Keratinocyte (primary cell): ENCODE measurements at regions not wholly inside any gene's neighbourhood (a gene's known extent, or its start where the extent isn't known, plus 50 kb on each side); places are given as distances from the start of the nearest gene placed in this dataset.

ENCODE experiments used
- DNase-seq: peaks from one replicate; pipeline ENCODE4 v3.0.0-alpha.2; 2011; ENCODE audit warnings: low read depth, missing footprints, low spot score
- FAIRE-seq: peaks from 2 replicates; lab custom pipeline; 2011; peaks lifted over from hg19 to GRCh38; lab: Jason Lieb, UNC
- H2AFZ ChIP-seq: 2 replicates; pipeline ENCODE4 v1.6.0; 2012; ENCODE audit warnings: low read length, control low read depth, inconsistent platforms; ENCODE audit not compliant: control insufficient read depth
- H3K27ac ChIP-seq: 2 replicates; pipeline ENCODE4 v1.5.1; 2011; ENCODE audit warnings: low read length; ENCODE audit not compliant: control insufficient read depth, insufficient read depth
- H3K27me3 ChIP-seq: 3 replicates; pipeline ENCODE4 v1.6.0; 2011; ENCODE audit warnings: low read length; ENCODE audit not compliant: control insufficient read depth, insufficient read depth; ENCODE audit errors: extremely low read depth
- H3K36me3 ChIP-seq, 2 experiments: 2 replicates in 1 of 2; 3 replicates in 1 of 2; pipeline ENCODE4 v1.5.1; 2011; ENCODE audit warnings: low read length in 2 of 2, mild to moderate bottlenecking in 1 of 2; ENCODE audit not compliant: control insufficient read depth in 2 of 2, insufficient read depth in 2 of 2; ENCODE audit errors: extremely low read depth in 1 of 2
- H3K4me1 ChIP-seq: 3 replicates; pipeline ENCODE4 v1.5.1; 2011; ENCODE audit warnings: low read length; ENCODE audit not compliant: control insufficient read depth, insufficient read depth; ENCODE audit errors: extremely low read depth
- H3K4me2 ChIP-seq: 3 replicates; pipeline ENCODE4 v1.6.0; 2011; ENCODE audit warnings: low read depth, low read length; ENCODE audit not compliant: control insufficient read depth, insufficient read depth; ENCODE audit errors: extremely low read depth
- H3K4me3 ChIP-seq, 3 experiments: fragments of 200-600 bp in 1 of 3; sonication (generic) in 1 of 3; 2 replicates in 2 of 3; 3 replicates in 1 of 3; pipeline ENCODE4 v1.5.1; 2011 to 2016; ENCODE audit warnings: low read length in 3 of 3, mild to moderate bottlenecking in 3 of 3, control low read depth in 2 of 3, inconsistent platforms in 1 of 3, low read depth in 1 of 3, mixed read lengths in 1 of 3, mixed run types in 1 of 3, moderate library complexity in 1 of 3; ENCODE audit not compliant: control insufficient read depth in 2 of 3, insufficient read depth in 2 of 3; ENCODE audit errors: extremely low read depth in 1 of 3
- H3K79me2 ChIP-seq: 2 replicates; pipeline ENCODE4 v1.6.0; 2012; ENCODE audit warnings: low read length; ENCODE audit not compliant: control insufficient read depth, insufficient read depth
- H3K9ac ChIP-seq: 3 replicates; pipeline ENCODE4 v1.6.0; 2011; ENCODE audit warnings: low read length; ENCODE audit not compliant: control insufficient read depth, insufficient read depth; ENCODE audit errors: extremely low read depth
- H3K9me1 ChIP-seq: 3 replicates; pipeline ENCODE4 v1.6.0; 2011; ENCODE audit warnings: low read length; ENCODE audit not compliant: control insufficient read depth, insufficient read depth; ENCODE audit errors: extremely low read depth
- H3K9me3 ChIP-seq: 2 replicates; pipeline ENCODE4 v1.5.1; 2012; ENCODE audit warnings: low read depth, low read length; ENCODE audit not compliant: control insufficient read depth
- H4K20me1 ChIP-seq: 3 replicates; pipeline ENCODE4 v1.6.0; 2011; ENCODE audit warnings: low read length; ENCODE audit not compliant: control insufficient read depth, insufficient read depth; ENCODE audit errors: extremely low read depth
- CTCF ChIP-seq, 3 experiments: IDR thresholded peaks in 1 of 3; conservative IDR thresholded peaks in 1 of 3; optimal IDR thresholded peaks in 1 of 3; 2 replicates in 2 of 3; 3 replicates in 1 of 3; pipeline versions ENCODE3 to v1.5.1; 2011; ENCODE audit warnings: low read length in 3 of 3, mild to moderate bottlenecking in 3 of 3, moderate library complexity in 2 of 3, control low read depth in 1 of 3, inconsistent platforms in 1 of 3; ENCODE audit not compliant: insufficient read depth in 2 of 3; ENCODE audit errors: extremely low read depth in 1 of 3
- EZH2 ChIP-seq: IDR thresholded peaks from one replicate; pipeline ENCODE4 v1.6.1; 2012; ENCODE audit warnings: inconsistent platforms, mild to moderate bottlenecking, low read length, moderate library complexity
- dilution Hi-C: fragments of 300-500 bp; cut with MboI; formaldehyde crosslinking; loops from one replicate; pipeline ENCODE4 v1.7.0; 2020; ENCODE audit warnings: low sequenced_read_pairs; ENCODE audit not compliant: extremely low pct_ligation_motif_present

GRCh38 chr2:226583715-226584114, 215.9 kb downstream of the IRS1 start:
- no peaks in the 10 kb centered on the region for H3K36me3 ChIP-seq
- no peaks in the 10 kb centered on the region for H3K9me1 ChIP-seq
- H4K20me1 ChIP-seq = no peaks in the 10 kb centered on the region
- no peak overlapping the region for H3K27ac ChIP-seq
- H3K4me3 ChIP-seq = no peak overlapping the region
- TF ChIP-seq EZH2 (no peak), CTCF (optimal IDR thresholded peaks at IDR 0.05 in 1 of 3, IDR thresholded peaks at IDR 0.05 in 1 of 3, conservative IDR thresholded peaks at IDR 0.05 in 1 of 3; ENCODE audit: extremely low read depth in 1 of 3, insufficient read depth in 2 of 3, low read length in 3 of 3) (no peak)
- H3K4me2 ChIP-seq = peak overlapping the region; percentile 37
- H3K9me3 ChIP-seq = peaks cover 3% of the 10 kb centered on the region
- dilution Hi-C loops = no loop called here
- peaks cover 17% of the 10 kb centered on the region for H3K4me1 ChIP-seq
- peak; percentile 94 for FAIRE-seq
- no peak overlapping the region for H3K9ac ChIP-seq
- no peaks in the 10 kb centered on the region for H3K79me2 ChIP-seq
- no peak for DNase-seq
- no peak overlapping the region for H2AFZ ChIP-seq
- no peaks in the 10 kb centered on the region for H3K27me3 ChIP-seq

- dilution Hi-C loops = no loop called here
- Histone ChIP-seq H3K9me3 (peaks cover 1% of the 10 kb centered on the region), H4K20me1 (no peaks in the 10 kb centered on the region), H3K4me3 (no peak overlapping the region), H3K4me2 (no peak overlapping the region), H3K9ac (no peak overlapping the region), H3K4me1 (peaks cover 18% of the 10 kb centered on the region), H3K79me2 (no peaks in the 10 kb centered on the region), H3K27ac (no peak overlapping the region), H3K27me3 (no peaks in the 10 kb centered on the region), H3K36me3 (no peaks in the 10 kb centered on the region), H3K9me1 (no peaks in the 10 kb centered on the region), H2AFZ (no peak overlapping the region)
- TF ChIP-seq CTCF (optimal IDR thresholded peaks at IDR 0.05 in 1 of 3, IDR thresholded peaks at IDR 0.05 in 1 of 3, conservative IDR thresholded peaks at IDR 0.05 in 1 of 3; ENCODE audit: extremely low read depth in 1 of 3, insufficient read depth in 2 of 3, low read length in 3 of 3) (no peak), EZH2 (no peak)
- DNase-seq (no peak), FAIRE-seq (no peak)
Observed at GRCh38 chr2:226581661-226582060, 218.0 kb downstream of the IRS1 start.
